Neural cell (in vitro differentiated cells): ENCODE measurements at regions not wholly inside any gene's neighbourhood (a gene's known extent, or its start where the extent isn't known, plus 50 kb on each side); places are given as distances from the start of the nearest gene placed in this dataset.
"Not testable (repeated sequence)": the region's sequence is repeated elsewhere in the genome, so short reads cannot be mapped to it uniquely, and the experiment has no call there.

ENCODE experiments used
- CTCF ChIP-seq: fragments of 450-650 bp; IDR thresholded peaks from 2 replicates; pipeline ENCODE4 v1.5.1; 2014; ENCODE audit warnings: antibody characterized with exemption, mild to moderate bottlenecking, moderate library complexity; ENCODE audit not compliant: poor library complexity, severe bottlenecking
- EP300 ChIP-seq: fragments of 450-650 bp; conservative IDR thresholded peaks from 2 replicates; pipeline ENCODE4 v1.6.1; 2014; ENCODE audit warnings: antibody characterized with exemption, mild to moderate bottlenecking, moderate library complexity; ENCODE audit not compliant: poor library complexity, severe bottlenecking
- MXI1 ChIP-seq: fragments of 450-650 bp; conservative IDR thresholded peaks from 2 replicates; pipeline ENCODE4 v1.6.1; 2014; ENCODE audit warnings: antibody characterized with exemption, mild to moderate bottlenecking; ENCODE audit not compliant: poor library complexity, severe bottlenecking

GRCh38 chr10:81735167-81735566 is 139.8 kb upstream of the NRG3 start:
- TF ChIP-seq CTCF, EP300, MXI1: not testable (repeated sequence)
